Stimulated activated CD8-positive, alpha-beta memory T cell treated with anti-CD3 and anti-CD28 coated beads, Interleukin-15, amount 100 ng/mL, for 24 hours (primary cell): ENCODE measurements at regions not wholly inside any gene's neighbourhood (a gene's known extent, or its start where the extent isn't known, plus 50 kb on each side); places are given as distances from the start of the nearest gene placed in this dataset.

ENCODE experiments used
- DNase-seq: peaks from one replicate; pipeline ENCODE4 v3.0.0-alpha.2; 2020; ENCODE audit warnings: low read depth

- DNase-seq, result no peak
Measured at GRCh38 chr5:168022446-168023169, 268.8 kb upstream of the WWC1 start.

DNA sequence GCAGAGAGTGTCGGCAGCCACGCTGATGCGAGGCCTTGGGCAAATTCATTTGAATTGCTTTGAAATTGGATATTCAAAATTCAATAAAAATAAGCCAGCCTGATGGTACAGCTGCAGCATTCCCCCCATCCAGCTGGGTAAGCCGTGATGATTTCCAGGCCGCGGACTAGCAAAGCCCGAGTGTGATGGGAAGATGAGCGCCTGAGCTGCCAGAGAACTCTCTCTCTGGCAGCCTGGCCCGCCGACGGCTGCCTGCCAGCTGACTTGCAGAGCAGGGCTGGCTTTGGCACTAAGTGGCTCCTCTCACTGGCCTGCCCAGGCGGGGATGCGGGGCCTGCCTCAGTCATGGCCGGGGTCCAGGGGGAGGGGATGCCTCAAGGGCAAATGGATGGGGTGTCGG, 268.3 kb upstream of the WWC1 start:
- DNase-seq, result no peak

DNA sequence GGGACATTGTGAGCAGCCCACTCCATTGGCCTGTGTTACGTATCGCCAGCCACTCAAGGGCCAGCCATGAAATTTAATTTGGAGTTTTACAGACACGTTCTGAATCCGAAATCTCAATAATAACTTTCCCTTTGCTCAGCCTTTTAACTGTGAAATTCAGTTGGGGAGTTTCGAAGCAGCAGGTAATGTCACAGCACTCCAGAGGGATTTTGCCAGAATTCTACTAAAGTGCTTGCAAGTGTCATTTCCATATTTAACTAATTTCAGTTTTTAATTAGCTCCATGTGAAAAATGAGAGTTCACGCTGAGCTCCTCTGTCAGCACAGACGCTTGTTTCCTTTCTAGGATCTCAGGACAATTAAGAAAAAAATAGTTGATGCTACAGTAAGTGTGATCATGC, 267.1 kb upstream of the WWC1 start:
- no peak for DNase-seq

- DNase-seq, result no peak
Measured at GRCh38 chr5:168027007-168027406, 264.4 kb upstream of the WWC1 start.

DNA sequence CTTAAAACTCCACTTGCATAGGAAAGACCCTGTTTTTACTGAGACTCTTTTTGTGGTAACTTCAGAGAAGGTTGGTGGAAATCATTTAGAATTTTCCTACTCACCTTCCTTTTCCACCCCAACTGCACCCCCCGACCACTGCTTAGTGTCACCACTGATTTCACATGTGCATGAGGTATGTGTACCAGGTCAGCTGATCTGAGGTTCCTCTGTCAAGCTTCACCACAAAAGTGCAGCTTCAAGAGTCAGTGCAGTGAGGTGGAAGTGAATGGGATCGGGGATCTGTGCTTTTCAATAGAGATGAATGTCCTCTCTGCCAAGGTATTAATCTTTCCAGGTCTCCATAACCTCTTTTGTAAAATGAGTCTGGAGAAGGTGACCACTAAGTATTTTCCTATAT, 260.5 kb upstream of the WWC1 start:
- DNase-seq, result no peak

DNA sequence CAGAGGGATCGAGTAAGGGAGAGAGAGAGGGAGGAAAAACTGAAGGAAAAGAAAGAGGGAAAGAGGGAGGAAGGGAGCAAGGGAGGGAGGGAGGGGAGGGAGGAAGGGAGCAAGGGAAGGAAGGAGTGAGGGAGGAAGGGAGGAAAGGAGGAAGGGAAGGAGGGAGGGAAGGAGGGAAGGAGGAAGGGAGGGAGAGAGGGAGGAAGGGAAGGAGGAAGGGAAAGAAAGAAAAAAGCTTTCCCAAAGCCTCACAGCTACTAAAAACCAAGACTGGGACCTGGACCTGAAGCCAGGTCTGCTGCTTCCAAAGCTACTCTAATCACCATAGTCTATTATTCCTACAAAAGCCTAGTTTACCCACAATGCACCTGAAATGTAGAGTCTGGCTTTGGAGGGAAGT, 259.8 kb upstream of the WWC1 start:
- DNase-seq, result no peak

DNA sequence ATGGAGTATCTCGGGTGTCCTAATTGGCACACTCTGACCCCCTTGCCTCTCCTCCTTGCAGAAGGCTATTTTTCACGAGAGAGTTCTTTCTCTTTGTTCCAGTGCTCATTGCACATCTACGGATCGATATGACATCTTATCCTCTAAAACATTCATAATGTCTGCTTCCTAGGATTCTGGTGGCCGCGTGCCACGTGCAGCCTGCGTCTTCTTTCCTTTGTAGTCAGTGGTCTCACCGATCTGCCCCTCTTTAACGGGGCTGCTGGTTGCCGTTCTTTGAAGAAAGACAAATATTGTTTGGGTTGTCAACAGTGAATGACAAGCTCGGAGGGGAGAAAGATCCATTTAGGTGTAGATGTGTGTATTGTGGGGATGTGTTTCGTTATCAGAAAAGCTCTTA, 252.4 kb upstream of the WWC1 start:
- DNase-seq, result no peak

GRCh38 chr5:168039566-168040248, 251.7 kb upstream of the WWC1 start:
- no peak for DNase-seq

GRCh38 chr5:168041583-168041982, 249.9 kb upstream of the WWC1 start:
- DNase-seq, result no peak

DNA sequence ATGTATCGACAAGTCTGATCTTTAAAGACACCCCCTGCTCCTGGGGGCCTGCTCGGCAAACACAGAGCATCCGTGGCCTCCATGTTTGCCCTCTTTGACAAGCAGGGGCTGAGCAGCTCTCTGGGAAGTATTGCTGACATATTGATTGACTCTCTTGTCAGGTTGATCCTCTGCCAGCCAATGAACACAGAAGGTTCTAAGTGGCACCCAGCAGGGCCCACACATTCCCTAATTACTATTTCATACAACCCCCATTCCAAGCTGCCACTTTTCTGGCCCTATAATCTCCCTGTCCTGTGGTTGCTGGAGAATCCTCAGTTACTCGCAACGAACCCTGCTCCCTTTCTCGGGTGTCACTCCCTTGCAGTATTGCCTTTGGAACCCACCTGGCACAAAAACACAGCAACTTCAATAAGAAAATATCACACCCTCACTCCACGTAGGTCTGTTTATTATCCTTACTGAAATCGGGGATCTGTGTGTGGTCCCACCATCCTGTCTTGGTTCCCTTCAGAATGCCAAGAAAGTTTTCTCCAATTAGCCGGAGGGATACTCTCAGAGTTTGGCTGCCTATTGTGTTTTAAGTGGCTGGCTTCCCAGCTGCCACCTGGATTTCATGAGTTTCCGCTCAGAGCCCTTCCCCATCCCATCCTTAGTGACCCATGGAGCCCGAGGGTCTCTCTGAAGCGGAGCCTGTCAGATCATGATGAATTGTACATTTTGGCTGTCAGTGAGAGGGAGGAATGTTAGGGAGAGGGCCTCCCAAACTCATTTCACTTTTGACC, 249.0 kb upstream of the WWC1 start:
- no peak for DNase-seq

GRCh38 chr5:168046163-168046562, 245.3 kb upstream of the WWC1 start:
- no peak for DNase-seq

GRCh38 chr5:168047043-168047668, 244.3 kb upstream of the WWC1 start:
- DNase-seq, result no peak

DNA sequence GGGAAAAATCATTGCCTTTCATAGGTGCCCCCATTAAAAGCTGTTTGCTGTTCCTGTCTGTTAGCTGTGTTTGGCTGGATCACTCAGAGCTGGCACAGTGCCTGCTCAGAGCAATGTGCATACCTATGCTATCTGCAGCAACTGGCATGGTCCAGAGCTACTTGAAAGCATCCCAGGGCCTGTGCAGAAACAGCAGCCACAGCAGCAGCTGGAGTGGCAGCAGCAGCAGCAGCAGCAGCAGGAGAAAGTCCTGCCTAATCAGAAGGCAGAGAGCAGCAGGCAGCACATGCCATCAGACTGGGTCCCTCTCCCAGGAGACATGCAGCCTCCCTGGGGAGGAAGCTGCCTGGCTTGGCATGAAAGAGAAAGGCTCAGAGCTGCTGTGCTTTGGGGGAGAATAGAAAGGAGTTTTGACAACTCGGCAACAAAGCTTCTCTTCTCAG, 243.8 kb upstream of the WWC1 start:
- no peak for DNase-seq

DNA sequence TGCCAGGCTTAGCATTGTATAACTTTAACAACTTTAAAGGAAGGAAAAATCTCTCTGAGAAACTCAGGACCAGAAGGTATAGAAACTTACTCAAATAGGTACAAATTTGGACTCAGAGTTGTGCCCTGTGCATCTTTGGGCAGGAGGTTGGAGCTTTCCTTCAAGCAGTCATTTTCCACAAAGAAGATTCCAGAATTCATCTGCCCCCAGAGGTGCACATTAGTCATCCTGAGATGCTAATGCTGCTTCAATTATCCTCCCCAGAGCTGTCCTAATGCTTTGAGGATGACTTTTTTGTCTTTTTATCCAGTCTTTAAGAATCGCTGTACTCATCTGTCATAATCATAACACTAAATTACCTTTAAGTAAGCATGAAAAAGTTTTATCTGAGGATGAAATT, 243.0 kb upstream of the WWC1 start:
- no peak for DNase-seq

DNA sequence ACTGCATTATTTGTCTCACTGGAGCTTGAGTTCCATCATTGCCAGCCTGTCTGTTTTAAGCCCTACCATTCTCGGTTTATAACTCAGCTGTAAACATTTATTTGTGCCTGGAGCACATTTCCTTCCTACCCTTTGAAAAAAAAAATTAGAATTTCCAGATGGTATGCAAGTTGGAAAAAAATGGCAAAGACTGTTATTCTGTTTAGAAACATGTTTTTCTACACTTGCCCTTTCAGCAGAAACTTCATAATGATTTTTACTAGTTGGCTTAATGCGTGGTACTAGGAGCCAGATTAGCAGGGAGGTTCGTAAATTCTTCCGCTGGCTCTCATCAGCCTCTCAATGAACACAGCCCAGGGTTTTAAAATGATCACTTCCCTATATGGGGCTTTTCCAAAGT, 238.8 kb upstream of the WWC1 start:
- no peak for DNase-seq

DNA sequence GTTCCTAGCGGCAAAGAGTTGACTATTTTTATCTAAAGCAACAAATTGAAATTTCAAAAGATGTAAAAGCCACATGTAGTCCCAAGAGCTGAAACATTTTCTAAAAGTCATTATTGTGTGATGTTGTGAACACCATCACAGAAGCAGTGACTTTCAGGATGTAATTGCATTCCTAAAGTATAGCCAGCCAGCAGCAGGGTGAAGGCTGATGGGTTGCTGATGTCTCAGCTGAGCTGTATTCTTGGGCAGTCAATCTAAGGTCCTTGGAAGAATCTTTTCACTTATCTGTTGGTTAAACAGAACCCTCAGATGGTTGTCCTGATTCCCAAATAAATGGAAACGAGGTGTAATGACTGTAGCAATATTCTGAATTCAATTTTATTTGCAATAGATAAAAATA, 237.4 kb upstream of the WWC1 start:
- no peak for DNase-seq

DNA sequence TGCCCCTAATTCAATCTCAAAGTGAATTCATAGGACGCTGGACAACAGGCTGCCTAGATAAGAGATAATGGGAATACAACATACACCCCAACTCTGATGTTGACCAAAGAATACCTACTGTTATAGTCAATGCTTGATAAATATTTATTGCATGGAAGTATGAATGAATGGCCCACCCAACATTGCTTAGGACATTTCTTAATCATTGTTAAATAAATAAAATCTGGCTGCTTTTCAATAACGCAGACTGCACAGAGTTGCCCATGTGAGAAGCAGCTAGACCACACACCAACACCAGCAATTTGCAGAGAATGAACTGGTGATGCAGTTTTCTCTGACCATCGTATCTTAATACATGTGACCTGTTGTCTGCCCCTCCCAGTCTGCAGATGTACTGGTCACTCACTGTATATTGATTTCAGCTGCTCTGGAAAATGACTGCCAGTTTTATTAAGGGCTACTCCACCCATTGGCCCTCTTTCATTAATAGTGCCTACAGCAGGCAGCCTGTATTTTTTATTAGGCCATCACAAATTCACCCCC, 236.2 kb upstream of the WWC1 start:
- DNase-seq, result no peak

GRCh38 chr5:168055961-168056360, 235.5 kb upstream of the WWC1 start:
- no peak for DNase-seq

DNA sequence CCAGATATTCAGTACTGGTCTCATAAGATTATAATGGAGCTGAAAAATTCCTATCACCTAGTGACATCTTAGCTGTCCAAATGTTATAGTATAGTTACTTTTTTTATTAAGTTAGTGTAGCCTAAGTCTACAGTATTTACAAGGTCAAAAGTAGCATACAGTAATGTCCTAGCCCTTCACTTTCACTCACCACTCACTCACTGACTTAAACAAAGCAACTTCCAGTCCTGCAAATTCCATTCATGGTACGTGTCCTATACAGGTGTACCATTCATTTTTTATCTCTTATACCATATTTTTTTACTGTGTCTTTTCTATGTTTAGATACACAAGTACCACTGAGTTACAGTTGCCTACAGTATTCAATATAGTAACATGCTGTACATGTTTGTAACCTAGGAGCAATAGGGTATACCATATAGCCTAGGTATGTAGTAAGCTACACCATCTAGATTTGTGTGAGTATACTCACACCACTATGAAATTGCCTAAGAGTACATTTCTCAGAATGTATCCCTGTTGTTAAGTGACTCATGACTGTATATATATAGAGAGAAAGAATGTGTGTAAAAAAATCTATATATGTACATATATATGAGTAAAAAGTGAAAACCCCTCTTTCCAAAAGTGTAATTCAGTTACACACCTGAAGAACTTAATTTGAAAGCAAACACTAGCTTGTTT, 234.8 kb upstream of the WWC1 start:
- DNase-seq, result no peak

DNA sequence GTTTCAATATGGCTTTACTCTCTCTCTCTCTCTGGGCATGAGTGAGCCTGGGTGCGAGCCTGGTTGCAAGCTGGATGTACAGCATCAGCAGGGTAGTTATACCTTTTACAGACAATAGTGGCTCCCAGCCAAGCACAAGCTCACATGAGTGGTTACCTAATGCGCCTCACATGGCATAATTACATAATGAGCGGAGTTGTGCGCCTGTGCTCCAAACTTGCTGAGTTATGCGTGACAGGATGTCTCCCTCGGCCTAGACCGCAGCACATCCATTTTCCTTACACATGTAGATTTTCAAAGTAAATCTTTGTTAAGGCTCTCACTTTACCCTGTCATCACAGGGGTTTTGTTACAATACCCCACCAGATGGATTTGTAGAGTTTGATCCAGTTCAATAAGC, 233.5 kb upstream of the WWC1 start:
- no peak for DNase-seq

DNA sequence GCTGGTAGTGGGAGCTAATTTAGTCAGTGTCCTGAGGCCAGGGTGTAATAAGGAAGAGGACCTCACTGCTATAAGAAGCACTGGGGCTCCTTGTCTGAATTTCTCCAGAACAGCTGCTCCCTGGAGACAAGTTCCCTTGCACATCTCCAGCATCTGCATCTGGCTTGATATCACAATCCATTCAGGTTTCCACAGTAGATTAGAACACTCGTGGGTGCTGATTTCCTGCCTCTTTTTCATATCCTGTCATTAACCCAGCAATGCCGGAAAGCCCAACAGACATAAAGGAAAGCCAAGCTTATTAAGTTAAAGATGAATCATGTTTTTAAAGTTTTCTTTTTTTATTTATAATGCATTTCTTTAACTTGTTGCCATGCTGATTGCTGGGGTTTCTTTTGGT, 232.3 kb upstream of the WWC1 start:
- no peak for DNase-seq

DNA sequence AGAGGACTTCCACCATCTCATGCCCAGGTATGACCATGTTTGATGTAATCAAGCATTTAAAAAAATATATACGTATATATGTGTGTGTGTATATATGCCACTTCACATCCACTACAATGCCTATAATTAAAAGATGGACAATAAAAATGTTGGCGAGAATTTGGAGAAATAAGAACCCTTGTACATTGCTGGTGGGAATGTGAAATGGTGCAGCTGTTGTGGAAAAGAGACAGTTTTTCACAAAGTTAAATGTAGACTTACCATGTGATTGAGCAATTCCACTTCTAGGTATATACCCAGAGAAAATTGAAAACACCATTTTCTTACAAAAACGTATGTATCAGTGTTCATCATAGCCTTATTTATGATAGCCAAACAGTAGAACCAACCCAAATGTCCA, 229.2 kb upstream of the WWC1 start:
- no peak for DNase-seq
